K562 (cell line): ENCODE measurements at regions not wholly inside any gene's neighbourhood (a gene's known extent, or its start where the extent isn't known, plus 50 kb on each side); places are given as distances from the start of the nearest gene placed in this dataset.

Experiments used
- ATAC-seq: fragments of 200-7000 bp; cut with Tn5 transposase; 3 replicates; pipeline ENCODE4 v1.9.1; 2020; ENCODE audit warnings: moderate library complexity
- BruUV-seq: library from RNA; stranded (reverse); fragments of 400-500 nt; replicated peaks from 2 replicates; lab custom pipeline; 2021; lab: Mats Ljungman, UMichigan
- CTCF ChIA-PET: fragments of 300-600 bp; formaldehyde crosslinking; extraction: SDS; loops from one replicate; lab custom pipeline; 2021; ENCODE audit warnings: low intra/inter-chr PET ratio; lab: Yijun Ruan, JAX
- POLR2A ChIA-PET: fragments of 300-600, 350-650 bp; sonication (Branson Sonifier 250); formaldehyde crosslinking; extraction: SDS; loops from one replicate; lab custom pipeline; 2021; ENCODE audit warnings: antibody characterized with exemption, inconsistent platforms; lab: Yijun Ruan, JAX
- DNase-seq, 4 experiments: peaks; one replicate each; pipeline versions ENCODE4 v3.0.0 to v3.0.0-alpha.2; 2011 to 2018; ENCODE audit warnings: low spot score in 3 of 4, mixed read lengths in 3 of 4; ENCODE audit errors: extremely low read depth in 1 of 4
- FAIRE-seq: peaks from 2 replicates; lab custom pipeline; 2011; peaks lifted over from hg19 to GRCh38; lab: Jason Lieb, UNC
- H2AFZ ChIP-seq: 2 replicates; pipeline ENCODE4 v1.6.0; 2011; ENCODE audit warnings: low read depth, low read length, control low read depth, inconsistent platforms
- H3K27ac ChIP-seq: fragments of 200-600 bp; 3 replicates; pipeline ENCODE4 v1.8.0; 2011; ENCODE audit warnings: low read depth, mild to moderate bottlenecking, control low read depth, inconsistent platforms, low read length, moderate library complexity, mixed read lengths; ENCODE audit errors: extremely low read depth
- H3K27me3 ChIP-seq, 2 experiments: fragments of 300-600 bp in 1 of 2; 2 replicates in 1 of 2; 3 replicates in 1 of 2; pipeline versions ENCODE4 v1.6.0 to v1.8.0; 2011; ENCODE audit warnings: inconsistent platforms in 2 of 2, low read length in 2 of 2, mild to moderate bottlenecking in 1 of 2, mixed read lengths in 1 of 2, moderate library complexity in 1 of 2; ENCODE audit not compliant: control insufficient read depth in 2 of 2, insufficient read depth in 2 of 2
- H3K36me3 ChIP-seq: fragments of 300-600 bp; 3 replicates; pipeline ENCODE4 v1.8.0; 2011; ENCODE audit warnings: mild to moderate bottlenecking, low read length, inconsistent platforms; ENCODE audit not compliant: control insufficient read depth, insufficient read depth
- H3K4me1 ChIP-seq, 2 experiments: fragments of 200-600 bp in 1 of 2; replicated peaks in 1 of 2; 2 replicates in 1 of 2; 3 replicates in 1 of 2; pipeline versions ENCODE4 v1.5.1 to v1.8.0; 2011; ENCODE audit warnings: inconsistent platforms in 2 of 2, low read length in 2 of 2, mild to moderate bottlenecking in 1 of 2, mixed read lengths in 1 of 2, moderate library complexity in 1 of 2; ENCODE audit not compliant: control insufficient read depth in 2 of 2, insufficient read depth in 2 of 2
- H3K4me2 ChIP-seq: 2 replicates; pipeline ENCODE4 v1.6.1; 2011; ENCODE audit warnings: low read length, control low read depth, inconsistent platforms, mixed read lengths; ENCODE audit not compliant: insufficient read depth
- H3K4me3 ChIP-seq: fragments of 200-600 bp; sonication (generic), shearing (Covaris generic); 2 replicates; pipeline ENCODE4 v1.5.1; 2016; ENCODE audit warnings: control low read depth, inconsistent platforms
- H3K79me2 ChIP-seq: fragments of 200-600 bp; 3 replicates; pipeline ENCODE4 v1.8.0; 2011; ENCODE audit warnings: low read length, inconsistent platforms; ENCODE audit not compliant: control insufficient read depth, insufficient read depth
- H3K9ac ChIP-seq, 2 experiments: 2 replicates each; pipeline versions ENCODE4 v1.6.0 to v1.6.1; 2011; ENCODE audit warnings: low read depth in 2 of 2, low read length in 2 of 2, control low read depth in 1 of 2, inconsistent platforms in 1 of 2, mild to moderate bottlenecking in 1 of 2, mixed read lengths in 1 of 2; ENCODE audit not compliant: insufficient read depth in 1 of 2
- H3K9me1 ChIP-seq: one replicate; pipeline ENCODE4 v1.6.0; 2011; ENCODE audit warnings: inconsistent platforms, mild to moderate bottlenecking, low read length, moderate library complexity; ENCODE audit not compliant: control insufficient read depth, insufficient read depth
- H3K9me3 ChIP-seq: replicated peaks from 2 replicates; pipeline ENCODE4 v1.5.1; 2011; ENCODE audit warnings: low read depth, low read length, inconsistent platforms; ENCODE audit not compliant: control insufficient read depth, insufficient read depth
- H4K20me1 ChIP-seq: replicated peaks from 2 replicates; pipeline ENCODE4 v1.6.1; 2011; ENCODE audit warnings: low read length, inconsistent platforms, mixed read lengths; ENCODE audit not compliant: control insufficient read depth, insufficient read depth
- CREBBP ChIP-seq: IDR thresholded peaks from one replicate; pipeline ENCODE4 v1.6.1; 2012; ENCODE audit warnings: low read depth, mild to moderate bottlenecking, control low read depth, inconsistent platforms, low read length
- ELK3 ChIP-seq: fragments of 450-650 bp; formaldehyde crosslinking; IDR thresholded peaks from 2 replicates; pipeline ENCODE4 v1.4.0; 2020; ENCODE audit warnings: mild to moderate bottlenecking
- GTF2E2 ChIP-seq: fragments of 200-800 bp; sonication (Bioruptor generic); IDR thresholded peaks from 2 replicates; pipeline ENCODE4 v1.6.1; 2016; ENCODE audit warnings: missing genetic modification characterization, missing compliant biosample characterization
- HCFC1 ChIP-seq: IDR thresholded peaks from 2 replicates; pipeline ENCODE4 v1.6.1; 2012; ENCODE audit warnings: low read depth, low read length, improper control_type of control experiment
- JUNB ChIP-seq: fragments of 450-650 bp; formaldehyde crosslinking; conservative IDR thresholded peaks from 2 replicates; pipeline ENCODE4 v1.4.0; 2020; ENCODE audit warnings: mild to moderate bottlenecking
- KLF1 ChIP-seq: fragments of 450-650 bp; IDR thresholded peaks from 2 replicates; pipeline ENCODE4 v1.6.1; 2016; ENCODE audit warnings: missing genetic modification characterization, missing compliant biosample characterization
- MAFG ChIP-seq: fragments of 450-650 bp; conservative IDR thresholded peaks from 2 replicates; pipeline ENCODE4 v1.6.1; 2016; ENCODE audit warnings: missing genetic modification characterization, missing compliant biosample characterization
- SIN3B ChIP-seq: fragments of 450-650 bp; IDR thresholded peaks from 2 replicates; pipeline ENCODE4 v1.6.1; 2017; ENCODE audit warnings: low read depth, mild to moderate bottlenecking, moderate library complexity
- SP1 ChIP-seq: sonication (generic); formaldehyde crosslinking; IDR thresholded peaks from 2 replicates; pipeline ENCODE4 v1.8.1; 2022; ENCODE audit warnings: mild to moderate bottlenecking, missing genetic modification reagents
- SP2 ChIP-seq: IDR thresholded peaks from 2 replicates; pipeline ENCODE4 v1.6.1; 2011; ENCODE audit warnings: mild to moderate bottlenecking, low read depth, low read length, moderate library complexity; ENCODE audit not compliant: poor library complexity, severe bottlenecking; ENCODE audit errors: extremely low read depth
- TAL1 ChIP-seq: fragments of 450-650 bp; IDR thresholded peaks from 2 replicates; pipeline ENCODE4 v1.6.1; 2016; ENCODE audit warnings: mild to moderate bottlenecking
- YY1 ChIP-seq, 3 experiments: IDR thresholded peaks; 2 replicates each; pipeline ENCODE4 v1.6.1; 2011; ENCODE audit warnings: low read length in 2 of 3, mild to moderate bottlenecking in 2 of 3, moderate library complexity in 2 of 3, borderline replicate concordance in 1 of 3, control low read depth in 1 of 3, low read depth in 1 of 3; ENCODE audit not compliant: insufficient read depth in 3 of 3, insufficient replicate concordance in 2 of 3, control insufficient read depth in 1 of 3, insufficient read length in 1 of 3; ENCODE audit errors: extremely low read depth in 1 of 3
- ZNF140 ChIP-seq: fragments of 250-450 bp; sonication (Bioruptor Pico); IDR thresholded peaks from 2 replicates; pipeline ENCODE4 v1.8.0; 2021; ENCODE audit warnings: moderate library complexity, mild to moderate bottlenecking, inconsistent platforms
- ZNF551 ChIP-seq: fragments of 250-450 bp; sonication (Bioruptor Pico); IDR thresholded peaks from 2 replicates; pipeline ENCODE4 v1.5.0; 2021; ENCODE audit warnings: mild to moderate bottlenecking, moderate library complexity
- WGBS: fragments of 100-300 bp; shearing (Covaris generic); methylation state at CpG from one replicate; pipeline ENCODE4 v1.1.6; 2016; ENCODE audit warnings: low coverage, mixed read lengths; ENCODE audit not compliant: insufficient coverage; ENCODE audit errors: missing lambda C conversion rate; 5-methylcytosine and 5-hydroxymethylcytosine counted together
- in situ Hi-C: fragments of 300-500 bp; cut with MboI; formaldehyde crosslinking; loops from 4 replicates; pipeline ENCODE4 v1.15.0; 2018; ENCODE audit warnings: inconsistent platforms, mixed read lengths
- intact Hi-C: fragments of 100-400 bp; cut with micrococcal nuclease; formaldehyde crosslinking; loops from 2 replicates; pipeline ENCODE4 v1.14.2; 2022

- no peak for TF ChIP-seq KLF1 (tag)
- no peak for TF ChIP-seq SIN3B
- TF ChIP-seq TAL1: peak; percentile 40; the same call in 1 of the 2 replicates
- TF ChIP-seq, all 486 proteins: peak for 10
Observed at GRCh38 chr12:5244513-5244972, 187.4 kb upstream of the NTF3 start (continued).

GRCh38 chr12:5246196-5246595 lies 185.7 kb upstream of the NTF3 start:
- FAIRE-seq: no peak
- H3K27ac ChIP-seq: no peak overlapping the region
- no TSS peak for BruUV-seq
- no peak overlapping the region for H3K4me2 ChIP-seq
- intact Hi-C loops: no loop called here
- no peaks in the 10 kb centered on the region for H3K9me1 ChIP-seq
- no peaks in the 10 kb centered on the region for H3K9me3 ChIP-seq
- ATAC-seq: no peak
- H3K27me3 ChIP-seq: no peaks in the 10 kb centered on the region
- peaks cover 3 to 8% of the 10 kb centered on the region in 2 experiments; a peak in 3 of 5 replicates for H3K4me1 ChIP-seq
- H4K20me1 ChIP-seq: no peaks in the 10 kb centered on the region
- no peak for DNase-seq
- no peaks in the 10 kb centered on the region for H3K79me2 ChIP-seq
- H2AFZ ChIP-seq: no peak overlapping the region
- ChIA-PET POLR2A (no interaction called here), CTCF (no interaction called here)
- H3K4me3 ChIP-seq: no peak overlapping the region
- in situ Hi-C loops: no loop called here
- no peak overlapping the region for H3K9ac ChIP-seq
- WGBS: 12% methylated on average over 3 of the region's 3 CpGs
- H3K36me3 ChIP-seq: no peaks in the 10 kb centered on the region
- TF ChIP-seq ZNF140 (CRISPR knock-in tag): no peak

GRCh38 chr12:5247144-5247543 lies 184.8 kb upstream of the NTF3 start:
- 6% methylated on average over 3 of the region's 3 CpGs for WGBS
- FAIRE-seq: no peak
- TF ChIP-seq HCFC1 (no peak), ZNF551 (CRISPR knock-in tag) (no peak), YY1 (IDR thresholded peaks at IDR 0.05; ENCODE audit: borderline replicate concordance in 1 of 3, control insufficient read depth in 1 of 3, extremely low read depth in 1 of 3, insufficient read depth in 3 of 3, insufficient read length in 1 of 3, insufficient replicate concordance in 2 of 3, low read depth in 1 of 3, low read length in 2 of 3) (no peak), SP1 (CRISPR knock-in tag) (no peak), GTF2E2 (tag) (no peak), ELK3 (CRISPR knock-in tag) (no peak), JUNB (CRISPR knock-in tag) (no peak), TAL1 (no peak), MAFG (tag) (no peak), CREBBP (no peak), SP2 (no peak)

More at GRCh38 chr12:5247144-5247543, 184.8 kb upstream of the NTF3 start:
- Histone ChIP-seq H3K27ac (no peak overlapping the region), H4K20me1 (no peaks in the 10 kb centered on the region), H3K9me3 (no peaks in the 10 kb centered on the region), H3K4me2 (no peak overlapping the region), H3K36me3 (no peaks in the 10 kb centered on the region), H3K9me1 (no peaks in the 10 kb centered on the region), H3K27me3 (no peaks in the 10 kb centered on the region), H3K9ac (no peak overlapping the region), H3K4me1 (peaks cover 3 to 8% of the 10 kb centered on the region in 2 experiments; a peak in 3 of 5 replicates), H3K79me2 (no peaks in the 10 kb centered on the region), H3K4me3 (no peak overlapping the region), H2AFZ (no peak overlapping the region)
- in situ Hi-C loops (no loop called here), intact Hi-C loops (no loop called here)
- ChIA-PET CTCF (no interaction called here), POLR2A (no interaction called here)
- no TSS peak for BruUV-seq
- ATAC-seq (no peak), DNase-seq (no peak)
